ENCODE measurements at regions not wholly inside any gene's neighbourhood (a gene's known extent, or its start where the extent isn't known, plus 50 kb on each side); places are given as distances from the start of the nearest gene placed in this dataset.

GRCh38 chr13:74214321-74214720 is 80.1 kb upstream of the KLF12 start:
- no peak for DNase-seq

GRCh38 chr13:74210693-74211393 is 76.6 kb upstream of the KLF12 start:
- DNase-seq = no peak

GRCh38 chr13:74206855-74207254 is 72.7 kb upstream of the KLF12 start:
- DNase-seq = no peak

- no peak for DNase-seq
These were observed 71.9 kb upstream of the KLF12 start for GRCh38 chr13:74206061-74206561.

- DNase-seq = no peak
These were observed 71.1 kb upstream of the KLF12 start for GRCh38 chr13:74205313-74205690.

GRCh38 chr13:74204602-74205312 is 70.6 kb upstream of the KLF12 start:
- DNase-seq = no peak

- no peak for DNase-seq
These were observed 69.4 kb upstream of the KLF12 start for GRCh38 chr13:74203576-74203975.

- DNase-seq = no peak
These were observed 68.1 kb upstream of the KLF12 start for GRCh38 chr13:74202129-74202813.

- no peak for DNase-seq
These were observed 67.3 kb upstream of the KLF12 start for GRCh38 chr13:74201530-74201929.

GRCh38 chr13:74200081-74200480 is 65.9 kb upstream of the KLF12 start:
- no peak for DNase-seq

- no peak for DNase-seq
These were observed 63.6 kb upstream of the KLF12 start for GRCh38 chr13:74197677-74198429.

GRCh38 chr13:74194846-74195245 is 60.6 kb upstream of the KLF12 start:
- DNase-seq = no peak

- no peak for DNase-seq
These were observed 59.2 kb upstream of the KLF12 start for GRCh38 chr13:74193391-74193790.

GRCh38 chr13:74191410-74191809 is 57.2 kb upstream of the KLF12 start:
- no peak for DNase-seq

- DNase-seq = peak in 1 of 2 donors; percentile 19
These were observed 56.8 kb upstream of the KLF12 start for GRCh38 chr13:74190999-74191398.

- no peak for DNase-seq
These were observed 53.4 kb upstream of the KLF12 start for GRCh38 chr13:74187564-74187963.

GRCh38 chr13:74184283-74184682 is 50.1 kb upstream of the KLF12 start:
- no peak for DNase-seq
